ENCODE measurements at regions not wholly inside any gene's neighbourhood (a gene's known extent, or its start where the extent isn't known, plus 50 kb on each side); places are given as distances from the start of the nearest gene placed in this dataset.

DNA sequence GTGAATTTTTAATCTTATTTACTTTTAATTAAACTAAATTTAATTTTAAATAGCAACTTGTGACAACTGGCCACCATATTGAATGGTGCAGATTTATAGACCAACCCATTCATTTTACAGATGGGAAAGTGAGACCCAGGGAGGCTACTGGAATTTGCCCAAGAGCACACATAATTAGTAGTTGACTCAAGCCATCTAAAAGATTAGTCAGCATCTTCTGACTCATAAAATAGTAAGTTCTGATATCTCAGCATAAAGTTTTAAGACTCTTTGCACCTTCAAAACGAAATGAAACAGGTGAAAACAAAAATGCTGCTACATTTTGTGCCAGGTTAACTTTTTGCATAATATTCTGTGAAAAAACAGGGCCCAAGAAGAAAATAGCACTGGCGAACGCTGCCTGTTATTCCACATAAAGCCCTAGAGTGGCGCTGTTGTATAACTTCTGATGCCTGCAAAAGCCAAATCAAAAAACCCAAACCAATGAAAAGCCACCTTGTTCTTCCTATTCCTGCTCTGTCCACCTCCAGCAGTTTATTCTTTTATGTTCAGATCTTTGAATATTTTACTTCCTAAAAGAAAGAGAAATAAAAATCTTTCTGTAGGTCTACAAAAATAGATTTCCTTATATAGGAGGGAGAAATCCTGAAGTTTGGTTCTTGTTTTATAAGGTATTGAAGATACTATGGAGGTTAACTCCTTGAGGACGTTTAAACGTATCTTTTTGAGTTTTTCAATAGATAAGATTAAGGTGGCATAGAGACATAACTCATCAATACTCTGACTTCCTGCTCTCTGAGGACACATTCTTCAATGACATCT is 62.8 kb downstream of the OTOL1 start:
- Histone ChIP-seq H3K27me3 (ENCODE audit: low read length) (no peaks in the 10 kb centered on the region), H3K4me1 (ENCODE audit: insufficient read depth, low read length) (peaks cover 34% of the 10 kb centered on the region), H3K4me2 (ENCODE audit: low read length) (peak overlapping the region; percentile 80), H3K9me2 (replicated peaks; ENCODE audit: low read length) (no peaks in the 10 kb centered on the region), H3K9me3 (ENCODE audit: low read length) (no peaks in the 10 kb centered on the region), H3K9ac (ENCODE audit: low read length) (no peak overlapping the region), H2AFZ (ENCODE audit: low read length) (peak overlapping the region; percentile 64), H3K27ac (ENCODE audit: low read length) (no peak overlapping the region), H4K20me1 (ENCODE audit: low read length) (no peaks in the 10 kb centered on the region), H3F3A (ENCODE audit: low read length, unreplicated experiment) (no peaks in the 10 kb centered on the region), H3K36me3 (ENCODE audit: low read depth, low read length) (no peaks in the 10 kb centered on the region), H3K79me2 (ENCODE audit: low read length) (no peaks in the 10 kb centered on the region), H3K4me3 (ENCODE audit: low read length) (peak overlapping the region; percentile 58)
- no peak for TF ChIP-seq EZH2phosphoT487 (IDR thresholded peaks at IDR 0.05; ENCODE audit: borderline replicate concordance, low read length)
- TF ChIP-seq, protein P1, sequence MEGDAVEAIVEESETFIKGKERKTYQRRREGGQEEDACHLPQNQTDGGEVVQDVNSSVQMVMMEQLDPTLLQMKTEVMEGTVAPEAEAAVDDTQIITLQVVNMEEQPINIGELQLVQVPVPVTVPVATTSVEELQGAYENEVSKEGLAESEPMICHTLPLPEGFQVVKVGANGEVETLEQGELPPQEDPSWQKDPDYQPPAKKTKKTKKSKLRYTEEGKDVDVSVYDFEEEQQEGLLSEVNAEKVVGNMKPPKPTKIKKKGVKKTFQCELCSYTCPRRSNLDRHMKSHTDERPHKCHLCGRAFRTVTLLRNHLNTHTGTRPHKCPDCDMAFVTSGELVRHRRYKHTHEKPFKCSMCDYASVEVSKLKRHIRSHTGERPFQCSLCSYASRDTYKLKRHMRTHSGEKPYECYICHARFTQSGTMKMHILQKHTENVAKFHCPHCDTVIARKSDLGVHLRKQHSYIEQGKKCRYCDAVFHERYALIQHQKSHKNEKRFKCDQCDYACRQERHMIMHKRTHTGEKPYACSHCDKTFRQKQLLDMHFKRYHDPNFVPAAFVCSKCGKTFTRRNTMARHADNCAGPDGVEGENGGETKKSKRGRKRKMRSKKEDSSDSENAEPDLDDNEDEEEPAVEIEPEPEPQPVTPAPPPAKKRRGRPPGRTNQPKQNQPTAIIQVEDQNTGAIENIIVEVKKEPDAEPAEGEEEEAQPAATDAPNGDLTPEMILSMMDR (conservative IDR thresholded peaks at IDR 0.05; ENCODE audit: low read depth, low read length) = peak; percentile 96
- ChIA-PET POLR2A (ENCODE audit: unreplicated experiment) (no interaction called here), CTCF (interaction anchor here (0.9 kb wide), 1 partner anchor 110 kb away, joined by 3 read pairs; no protein-coding TSS in a partner anchor)
- peak; percentile 49 for ATAC-seq
- no TSS peak for BruUV-seq (replicated peaks)
- peak; percentile 75 for DNase-seq
- intact Hi-C loops (cut with micrococcal nuclease) = loop anchor here (1.0 to 5.0 kb wide), 3 partner anchors 117 to 1483 kb away; no protein-coding TSS in a partner anchor

DNA sequence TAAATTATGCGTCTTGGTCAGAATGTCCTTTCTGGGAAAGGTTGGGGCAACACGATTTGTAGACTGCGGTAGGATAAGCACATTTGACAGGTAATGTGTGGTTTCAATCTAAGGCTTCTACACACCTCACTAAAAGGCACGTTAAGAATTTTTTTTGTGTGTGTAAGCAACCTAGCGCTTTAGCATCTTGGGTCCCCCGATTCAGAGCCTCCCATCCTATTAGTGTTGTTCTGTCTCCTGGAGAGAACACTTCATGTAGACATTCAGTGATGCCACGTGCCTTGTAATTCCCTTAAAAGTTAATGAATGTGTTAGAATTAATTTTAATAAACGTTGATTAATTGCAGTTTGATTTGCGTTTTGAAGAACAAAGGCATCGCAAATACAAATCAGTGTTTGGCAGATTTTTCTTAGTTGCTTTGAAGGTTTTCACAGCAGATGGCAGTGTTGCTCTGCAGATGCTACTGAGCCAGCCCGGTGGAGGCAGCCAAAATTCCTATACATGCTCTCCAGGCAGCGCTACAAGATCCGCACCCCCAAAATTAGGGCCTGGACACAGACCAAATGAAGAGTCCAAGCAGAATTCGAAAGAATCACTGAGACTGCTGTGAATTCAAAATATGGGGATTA is 63.5 kb downstream of the OTOL1 start:
- H3K9me3 ChIP-seq (ENCODE audit: low read length) = no peaks in the 10 kb centered on the region
- H3K79me2 ChIP-seq (ENCODE audit: low read length) = no peaks in the 10 kb centered on the region
- no peaks in the 10 kb centered on the region for H3K36me3 ChIP-seq (ENCODE audit: low read depth, low read length)
- H3K27ac ChIP-seq (ENCODE audit: low read length) = no peak overlapping the region
- intact Hi-C loops (cut with micrococcal nuclease) = loop anchor here (1.0 to 10.0 kb wide), 8 partner anchors 51 to 1927 kb away; no protein-coding TSS in a partner anchor
- H3F3A ChIP-seq (ENCODE audit: low read length, unreplicated experiment) = no peaks in the 10 kb centered on the region
- H3K9me2 ChIP-seq (replicated peaks; ENCODE audit: low read length) = no peaks in the 10 kb centered on the region
- no peak for TF ChIP-seq EZH2phosphoT487 (IDR thresholded peaks at IDR 0.05; ENCODE audit: borderline replicate concordance, low read length)
- TF ChIP-seq, protein P1 (conservative IDR thresholded peaks at IDR 0.05; ENCODE audit: low read depth, low read length) = peak; percentile 96
- no peaks in the 10 kb centered on the region for H4K20me1 ChIP-seq (ENCODE audit: low read length)
- BruUV-seq (replicated peaks) = no TSS peak
- ATAC-seq = peak; percentile 79
- DNase-seq = peak; percentile 80
- ChIA-PET POLR2A (ENCODE audit: unreplicated experiment) (no interaction called here), CTCF (no interaction called here)
- H3K9ac ChIP-seq (ENCODE audit: low read length) = no peak overlapping the region
- H3K4me1 ChIP-seq (ENCODE audit: insufficient read depth, low read length) = peaks cover 34% of the 10 kb centered on the region
- peak overlapping the region; percentile 64 for H2AFZ ChIP-seq (ENCODE audit: low read length)
- peak overlapping the region; percentile 58 for H3K4me3 ChIP-seq (ENCODE audit: low read length)
- H3K4me2 ChIP-seq (ENCODE audit: low read length) = peak overlapping the region; percentile 80
- no peaks in the 10 kb centered on the region for H3K27me3 ChIP-seq (ENCODE audit: low read length)
